ENCODE measurements at regions not wholly inside any gene's neighbourhood (a gene's known extent, or its start where the extent isn't known, plus 50 kb on each side); places are given as distances from the start of the nearest gene placed in this dataset.

DNA sequence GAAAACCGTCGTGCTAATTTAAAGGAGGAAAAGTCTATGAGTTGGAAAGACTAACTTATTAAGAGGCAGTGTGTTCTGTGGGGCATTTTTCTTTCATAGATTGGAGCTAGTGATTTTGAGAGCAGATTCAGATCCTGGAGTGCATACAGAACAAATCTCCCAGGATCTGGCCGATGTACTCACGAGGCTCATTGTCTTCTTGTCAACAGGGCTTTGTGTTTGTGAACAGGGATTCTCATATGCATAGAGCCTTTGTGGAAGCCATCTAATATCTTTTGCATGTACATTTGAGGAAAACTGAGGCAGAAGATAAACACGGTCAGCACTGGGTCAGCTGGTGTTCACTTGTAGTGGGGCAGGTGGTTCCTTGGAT is 482.9 kb upstream of the TSHZ3 start (continued):
- no peak for TF ChIP-seq HOXA7 (CRISPR knock-in tag; IDR thresholded peaks at IDR 0.05)

DNA sequence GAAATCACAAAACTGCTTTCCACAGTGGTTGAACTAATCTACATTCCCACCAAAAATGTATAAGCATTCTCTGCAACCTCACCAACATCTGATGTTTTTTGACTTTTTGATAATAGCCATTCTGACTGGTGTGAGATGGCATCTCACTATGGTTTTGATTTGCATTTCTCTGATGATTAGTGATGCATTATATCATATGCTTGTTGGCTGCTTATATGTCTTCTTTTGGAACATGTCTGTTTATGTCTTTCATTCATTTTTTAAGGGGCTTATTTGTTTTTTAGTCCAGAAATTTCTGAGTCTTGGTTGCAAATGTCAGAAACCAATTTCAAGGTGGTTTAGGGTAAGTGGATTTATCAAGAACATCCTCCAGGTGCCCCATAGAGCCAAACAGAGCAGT is 484.8 kb upstream of the TSHZ3 start:
- no peak overlapping the region for H3K4me3 ChIP-seq (replicated peaks in 1 of 3; ENCODE audit: insufficient read depth in 1 of 3, low read depth in 2 of 3, low read length in 3 of 3)
- H3K27me3 ChIP-seq (ENCODE audit: control insufficient read depth in 1 of 2, insufficient read depth in 2 of 2, low read length in 2 of 2): no peaks in the 10 kb centered on the region
- no peaks in the 10 kb centered on the region for H4K20me1 ChIP-seq (ENCODE audit: insufficient read depth, low read length)
- in situ Hi-C loops (cut with HindIII; ENCODE audit: extremely low pct_ligation_motif_present, low pct_unique_long_range_greater_than_20kb): no loop called here
- H3K9me3 ChIP-seq (ENCODE audit: low read length): peaks cover 99% of the 10 kb centered on the region
- no peaks in the 10 kb centered on the region for H3K79me2 ChIP-seq (ENCODE audit: insufficient read depth, low read length)
- BruUV-seq (replicated peaks): no TSS peak
- CTCF ChIA-PET (ENCODE audit: low intra/inter-chr PET ratio, low total read pairs): no interaction called here
- H3K36me3 ChIP-seq (replicated peaks in 1 of 2; ENCODE audit: control insufficient read depth in 1 of 2, insufficient read depth in 2 of 2, low read length in 2 of 2): no peaks in the 10 kb centered on the region
- intact Hi-C loops (cut with micrococcal nuclease; ENCODE audit: unreplicated experiment): no loop called here
- no peak for DNase-seq (ENCODE audit: low spot score)
- H3K27ac ChIP-seq (ENCODE audit: extremely low read length, insufficient read depth, low read length): no peak overlapping the region
- no peak for FAIRE-seq
- no peak for ATAC-seq
- POLR2A ChIA-PET: no interaction called here
- H3K9ac ChIP-seq (ENCODE audit: insufficient read depth, low read depth, low read length): no peak overlapping the region
- H3K4me1 ChIP-seq (ENCODE audit: insufficient read depth, low read length): no peaks in the 10 kb centered on the region
- no peak overlapping the region for H3K4me2 ChIP-seq (ENCODE audit: low read depth, low read length)
- H2AFZ ChIP-seq (ENCODE audit: low read length): no peak overlapping the region
- TF ChIP-seq ATF7 (IDR thresholded peaks at IDR 0.05) (no peak), ATF7 (CRISPR knock-in tag; IDR thresholded peaks at IDR 0.05) (no peak), SALL1 (CRISPR knock-in tag; IDR thresholded peaks at IDR 0.05) (no peak), ZSCAN12 (CRISPR knock-in tag; IDR thresholded peaks at IDR 0.05) (no peak), ZNF674 (CRISPR knock-in tag; IDR thresholded peaks at IDR 0.05; ENCODE audit: low read depth) (no peak), ZSCAN29 (CRISPR knock-in tag; conservative IDR thresholded peaks at IDR 0.05) (no peak), ASH2L (IDR thresholded peaks at IDR 0.05; ENCODE audit: insufficient read length, low read depth, low read length) (no peak), ZNF484 (CRISPR knock-in tag; IDR thresholded peaks at IDR 0.05; ENCODE audit: borderline replicate concordance, low read depth) (no peak), NAIF1 (CRISPR knock-in tag; IDR thresholded peaks at IDR 0.05; ENCODE audit: borderline replicate concordance) (no peak), ZFAT (CRISPR knock-in tag; conservative IDR thresholded peaks at IDR 0.05) (no peak), TBX3 (IDR thresholded peaks at IDR 0.05; ENCODE audit: borderline replicate concordance) (no peak)
- TF ChIP-seq, protein P1, sequence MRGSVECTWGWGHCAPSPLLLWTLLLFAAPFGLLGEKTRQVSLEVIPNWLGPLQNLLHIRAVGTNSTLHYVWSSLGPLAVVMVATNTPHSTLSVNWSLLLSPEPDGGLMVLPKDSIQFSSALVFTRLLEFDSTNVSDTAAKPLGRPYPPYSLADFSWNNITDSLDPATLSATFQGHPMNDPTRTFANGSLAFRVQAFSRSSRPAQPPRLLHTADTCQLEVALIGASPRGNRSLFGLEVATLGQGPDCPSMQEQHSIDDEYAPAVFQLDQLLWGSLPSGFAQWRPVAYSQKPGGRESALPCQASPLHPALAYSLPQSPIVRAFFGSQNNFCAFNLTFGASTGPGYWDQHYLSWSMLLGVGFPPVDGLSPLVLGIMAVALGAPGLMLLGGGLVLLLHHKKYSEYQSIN (CRISPR knock-in tag; IDR thresholded peaks at IDR 0.05; ENCODE audit: borderline replicate concordance): no peak
- TF ChIP-seq, protein P2, sequence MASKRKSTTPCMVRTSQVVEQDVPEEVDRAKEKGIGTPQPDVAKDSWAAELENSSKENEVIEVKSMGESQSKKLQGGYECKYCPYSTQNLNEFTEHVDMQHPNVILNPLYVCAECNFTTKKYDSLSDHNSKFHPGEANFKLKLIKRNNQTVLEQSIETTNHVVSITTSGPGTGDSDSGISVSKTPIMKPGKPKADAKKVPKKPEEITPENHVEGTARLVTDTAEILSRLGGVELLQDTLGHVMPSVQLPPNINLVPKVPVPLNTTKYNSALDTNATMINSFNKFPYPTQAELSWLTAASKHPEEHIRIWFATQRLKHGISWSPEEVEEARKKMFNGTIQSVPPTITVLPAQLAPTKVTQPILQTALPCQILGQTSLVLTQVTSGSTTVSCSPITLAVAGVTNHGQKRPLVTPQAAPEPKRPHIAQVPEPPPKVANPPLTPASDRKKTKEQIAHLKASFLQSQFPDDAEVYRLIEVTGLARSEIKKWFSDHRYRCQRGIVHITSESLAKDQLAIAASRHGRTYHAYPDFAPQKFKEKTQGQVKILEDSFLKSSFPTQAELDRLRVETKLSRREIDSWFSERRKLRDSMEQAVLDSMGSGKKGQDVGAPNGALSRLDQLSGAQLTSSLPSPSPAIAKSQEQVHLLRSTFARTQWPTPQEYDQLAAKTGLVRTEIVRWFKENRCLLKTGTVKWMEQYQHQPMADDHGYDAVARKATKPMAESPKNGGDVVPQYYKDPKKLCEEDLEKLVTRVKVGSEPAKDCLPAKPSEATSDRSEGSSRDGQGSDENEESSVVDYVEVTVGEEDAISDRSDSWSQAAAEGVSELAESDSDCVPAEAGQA (IDR thresholded peaks at IDR 0.05; ENCODE audit: low read depth): no peak
- TF ChIP-seq, protein P2 (CRISPR knock-in tag; IDR thresholded peaks at IDR 0.05; ENCODE audit: borderline replicate concordance): no peak
- TF ChIP-seq, protein P3, sequence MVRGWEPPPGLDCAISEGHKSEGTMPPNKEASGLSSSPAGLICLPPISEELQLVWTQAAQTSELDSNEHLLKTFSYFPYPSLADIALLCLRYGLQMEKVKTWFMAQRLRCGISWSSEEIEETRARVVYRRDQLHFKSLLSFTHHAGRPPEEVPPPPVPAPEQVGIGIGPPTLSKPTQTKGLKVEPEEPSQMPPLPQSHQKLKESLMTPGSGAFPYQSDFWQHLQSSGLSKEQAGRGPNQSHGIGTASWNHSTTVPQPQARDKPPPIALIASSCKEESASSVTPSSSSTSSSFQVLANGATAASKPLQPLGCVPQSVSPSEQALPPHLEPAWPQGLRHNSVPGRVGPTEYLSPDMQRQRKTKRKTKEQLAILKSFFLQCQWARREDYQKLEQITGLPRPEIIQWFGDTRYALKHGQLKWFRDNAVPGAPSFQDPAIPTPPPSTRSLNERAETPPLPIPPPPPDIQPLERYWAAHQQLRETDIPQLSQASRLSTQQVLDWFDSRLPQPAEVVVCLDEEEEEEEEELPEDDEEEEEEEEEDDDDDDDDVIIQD (CRISPR knock-in tag; IDR thresholded peaks at IDR 0.05; ENCODE audit: low read depth): no peak

Measured in HepG2 (cell line).